BJ (cell line): ENCODE measurements at regions not wholly inside any gene's neighbourhood (a gene's known extent, or its start where the extent isn't known, plus 50 kb on each side); places are given as distances from the start of the nearest gene placed in this dataset.

Experiments
- CTCF ChIA-PET: fragments of 350-600 bp; formaldehyde crosslinking; extraction: SDS; loops from one replicate; lab custom pipeline; 2021; ENCODE audit warnings: antibody characterized with exemption, inconsistent platforms; lab: Yijun Ruan, JAX
- POLR2A ChIA-PET: fragments of 300-600 bp; sonication (Branson Sonifier 250); formaldehyde crosslinking; extraction: SDS; loops from one replicate; lab custom pipeline; 2021; ENCODE audit warnings: antibody characterized with exemption; lab: Charles Lee
- DNase-seq: peaks from one replicate; pipeline ENCODE4 v3.0.0-alpha.2; 2011; ENCODE audit warnings: low read depth
- H3K27me3 ChIP-seq: 2 replicates; pipeline ENCODE4 v1.6.0; 2011; ENCODE audit warnings: low read length; ENCODE audit not compliant: control insufficient read depth, insufficient read depth
- H3K36me3 ChIP-seq: 2 replicates; pipeline ENCODE4 v1.5.1; 2011; ENCODE audit warnings: low read length; ENCODE audit not compliant: control insufficient read depth, insufficient read depth
- H3K4me3 ChIP-seq: 2 replicates; pipeline ENCODE4 v1.5.1; 2011; ENCODE audit warnings: low read depth, mild to moderate bottlenecking, control low read depth, low read length
- CTCF ChIP-seq: IDR thresholded peaks from 2 replicates; pipeline ENCODE4 v1.5.1; 2011; ENCODE audit warnings: low read depth, mild to moderate bottlenecking, control low read depth, inconsistent platforms, low read length, moderate library complexity; ENCODE audit not compliant: insufficient read depth

GRCh38 chr10:110375121-110375520 lies 70.4 kb upstream of the SMNDC1 start:
- Histone ChIP-seq H3K36me3 (no peaks in the 10 kb centered on the region), H3K4me3 (no peak overlapping the region), H3K27me3 (no peaks in the 10 kb centered on the region)
- DNase-seq: no peak
- no peak for TF ChIP-seq CTCF
- POLR2A ChIA-PET: no interaction called here
- CTCF ChIA-PET: no interaction called here

- Histone ChIP-seq H3K36me3 (no peaks in the 10 kb centered on the region), H3K27me3 (no peaks in the 10 kb centered on the region), H3K4me3 (no peak overlapping the region)
- CTCF ChIA-PET: no interaction called here
- POLR2A ChIA-PET: no interaction called here
- TF ChIP-seq CTCF: no peak
- DNase-seq: no peak
These were observed 71.5 kb upstream of the SMNDC1 start for GRCh38 chr10:110376021-110376766.

GRCh38 chr10:110376767-110377160 lies 72.0 kb upstream of the SMNDC1 start:
- no peak for DNase-seq
- H3K4me3 ChIP-seq: no peak overlapping the region
- H3K36me3 ChIP-seq: no peaks in the 10 kb centered on the region
- ChIA-PET CTCF (no interaction called here), POLR2A (no interaction called here)
- H3K27me3 ChIP-seq: no peaks in the 10 kb centered on the region
- no peak for TF ChIP-seq CTCF

- ChIA-PET CTCF (no interaction called here), POLR2A (no interaction called here)
- no peak for DNase-seq
- Histone ChIP-seq H3K4me3 (no peak overlapping the region), H3K27me3 (no peaks in the 10 kb centered on the region), H3K36me3 (no peaks in the 10 kb centered on the region)
- no peak for TF ChIP-seq CTCF
These were observed 73.3 kb upstream of the SMNDC1 start for GRCh38 chr10:110378006-110378405.

GRCh38 chr10:110378533-110379108 lies 73.9 kb upstream of the SMNDC1 start:
- TF ChIP-seq CTCF: no peak
- no peak for DNase-seq
- Histone ChIP-seq H3K27me3 (no peaks in the 10 kb centered on the region), H3K4me3 (no peak overlapping the region), H3K36me3 (no peaks in the 10 kb centered on the region)
- CTCF ChIA-PET: no interaction called here
- POLR2A ChIA-PET: no interaction called here
